Embryonic facial prominence (tissue), 1 donor: ENCODE measurements at regions not wholly inside any gene's neighbourhood (a gene's known extent, or its start where the extent isn't known, plus 50 kb on each side); places are given as distances from the start of the nearest gene placed in this dataset.
"Not testable (repeated sequence)": the region's sequence is repeated elsewhere in the genome, so short reads cannot be mapped to it uniquely, and the experiment has no call there.

Source experiments
- DNase-seq: peaks from one replicate; pipeline ENCODE4 v3.0.0-alpha.2; 2016; ENCODE audit errors: extremely low spot score

DNA sequence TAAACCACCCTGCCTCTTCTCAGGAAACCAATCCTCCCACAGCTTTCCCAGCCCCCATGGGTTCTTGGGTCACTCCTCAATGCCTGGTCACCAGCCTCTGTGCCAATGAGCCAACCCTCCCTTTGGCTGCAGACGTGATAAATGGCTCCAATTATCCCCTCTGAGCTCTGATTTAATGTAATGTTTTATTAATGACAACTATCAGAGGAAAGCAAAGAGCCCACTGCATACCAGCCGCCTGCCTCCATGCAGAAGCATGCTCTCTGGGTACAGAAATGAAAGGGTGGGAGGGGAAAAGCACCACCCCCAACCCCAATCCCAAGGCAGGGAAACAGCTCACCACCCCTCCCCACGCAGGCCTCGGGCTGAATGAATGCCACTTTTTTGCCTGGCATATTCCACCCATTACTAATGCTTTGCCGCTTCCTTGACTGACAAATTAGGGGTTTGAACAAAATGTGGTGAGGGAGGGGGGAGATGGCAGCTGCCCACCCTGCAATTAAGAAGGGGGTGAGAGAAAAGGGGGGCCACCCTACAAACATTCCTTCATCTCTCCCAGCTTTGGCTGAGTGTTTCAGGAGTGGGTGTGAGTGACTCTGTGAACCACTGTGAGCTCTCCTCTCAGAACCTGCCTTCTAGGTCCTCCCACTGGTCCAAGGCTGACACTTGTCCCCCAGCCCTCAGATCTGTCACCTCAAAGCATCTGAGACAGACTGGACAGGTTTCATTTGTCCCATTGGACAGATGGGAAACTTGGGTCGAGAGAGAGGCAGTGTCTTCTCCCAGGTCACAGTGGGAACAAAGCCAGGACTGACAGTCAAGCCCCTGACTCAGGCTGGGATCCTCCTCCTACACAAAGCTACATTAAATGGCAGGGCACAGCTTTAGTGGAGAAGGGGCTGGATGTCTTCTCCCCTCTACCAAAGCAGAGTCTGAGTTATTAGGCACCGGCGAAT, 161.5 kb downstream of the TMEM132E start:
- DNase-seq, result no peak

DNA sequence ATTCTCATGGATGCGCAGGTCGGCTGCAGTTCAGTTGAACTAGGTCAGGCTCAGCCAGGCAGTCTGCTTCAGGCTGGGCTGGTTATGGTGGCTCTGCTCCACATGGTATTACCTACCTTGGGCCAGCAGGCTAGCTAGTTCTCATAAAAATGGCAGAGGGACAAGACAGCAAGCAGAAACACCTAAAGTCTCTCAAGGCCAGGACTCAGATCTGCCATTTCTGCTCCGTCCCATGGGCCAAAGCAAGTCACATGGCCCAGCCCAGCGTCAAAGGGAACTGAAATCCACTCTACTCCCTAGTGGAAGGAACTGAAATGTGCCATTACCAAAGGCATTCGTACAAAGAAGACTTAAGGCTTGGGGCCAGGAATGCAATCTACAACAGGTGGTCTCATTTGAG, 160.0 kb downstream of the TMEM132E start:
- no peak for DNase-seq

DNA sequence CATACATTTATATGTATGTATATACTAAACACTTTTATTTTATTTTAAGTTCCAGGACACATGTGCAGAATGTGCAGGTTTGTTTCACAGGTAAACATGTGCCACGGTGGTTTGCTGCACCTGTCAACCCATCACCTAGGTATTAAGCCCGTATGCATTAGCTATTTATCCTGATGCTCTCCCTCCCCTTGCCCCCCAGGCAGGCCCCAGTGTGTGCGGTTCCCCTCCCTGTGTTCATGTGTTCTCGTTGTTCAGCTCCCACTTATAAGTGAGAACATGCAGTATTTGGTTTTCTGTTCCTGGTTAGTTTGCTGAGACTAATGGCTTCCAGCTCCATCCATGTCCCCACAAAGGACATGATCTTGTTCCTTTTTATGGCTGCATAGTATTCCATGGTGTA, 158.3 kb downstream of the TMEM132E start:
- DNase-seq, result not testable (repeated sequence)

DNA sequence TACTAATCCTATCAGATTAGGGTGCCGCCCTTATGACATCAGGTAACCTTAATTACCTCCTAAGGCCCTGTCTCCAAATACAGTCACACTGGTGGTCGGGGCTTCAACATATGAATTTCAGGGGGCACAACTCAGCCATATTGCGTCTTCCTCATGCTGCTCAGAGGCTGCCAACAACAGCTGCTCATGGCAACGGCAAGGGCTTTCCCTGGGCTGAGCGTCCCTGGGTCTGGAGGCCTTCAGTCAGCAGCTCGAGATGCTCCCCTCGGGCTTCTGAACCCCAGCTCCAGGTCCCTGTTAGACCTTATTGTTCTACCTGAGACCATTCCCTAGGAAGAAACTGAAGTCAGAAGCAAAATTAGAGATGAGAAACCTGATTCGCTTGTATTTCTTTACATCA, 157.2 kb downstream of the TMEM132E start:
- no peak for DNase-seq

DNA sequence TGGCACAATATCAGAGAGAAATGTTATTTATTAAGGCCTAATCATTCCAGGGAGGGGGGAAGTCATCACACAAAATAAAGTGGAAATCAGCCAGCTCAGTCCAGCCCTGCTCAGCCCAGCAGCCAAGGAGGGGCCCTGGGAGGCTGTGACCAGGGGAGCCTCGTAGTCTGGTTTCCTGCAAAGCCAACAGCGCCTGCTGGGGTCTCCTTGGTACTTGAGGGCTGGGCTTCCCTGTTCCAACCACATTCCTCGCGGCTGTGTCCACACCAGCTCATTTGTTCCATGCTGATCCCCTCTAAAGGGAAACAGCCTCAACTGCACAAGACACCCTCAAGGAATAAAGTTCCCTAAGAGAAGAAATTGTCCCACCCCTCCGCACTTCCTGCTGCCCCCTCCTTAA, 154.0 kb downstream of the TMEM132E start:
- no peak for DNase-seq

DNA sequence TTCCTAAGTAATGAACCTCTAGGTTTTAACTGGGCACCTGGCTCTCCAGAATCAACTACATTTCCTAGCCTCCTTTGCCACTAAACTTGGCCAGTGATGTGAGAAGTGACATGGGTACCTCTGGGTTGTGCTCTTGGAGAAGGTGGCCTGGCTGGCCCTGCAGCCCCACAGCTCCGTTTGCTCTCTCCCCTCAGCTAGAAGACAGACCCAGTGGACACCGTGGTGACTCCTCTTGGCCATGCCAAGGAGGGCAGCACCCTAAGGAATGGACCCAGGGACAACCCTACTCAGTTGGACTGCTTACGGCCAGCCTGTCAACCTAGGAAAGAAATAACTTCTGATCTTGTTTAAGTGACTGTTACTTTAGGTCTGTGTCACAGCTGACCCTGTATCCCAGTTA, 151.4 kb downstream of the TMEM132E start:
- DNase-seq, result no peak

DNA sequence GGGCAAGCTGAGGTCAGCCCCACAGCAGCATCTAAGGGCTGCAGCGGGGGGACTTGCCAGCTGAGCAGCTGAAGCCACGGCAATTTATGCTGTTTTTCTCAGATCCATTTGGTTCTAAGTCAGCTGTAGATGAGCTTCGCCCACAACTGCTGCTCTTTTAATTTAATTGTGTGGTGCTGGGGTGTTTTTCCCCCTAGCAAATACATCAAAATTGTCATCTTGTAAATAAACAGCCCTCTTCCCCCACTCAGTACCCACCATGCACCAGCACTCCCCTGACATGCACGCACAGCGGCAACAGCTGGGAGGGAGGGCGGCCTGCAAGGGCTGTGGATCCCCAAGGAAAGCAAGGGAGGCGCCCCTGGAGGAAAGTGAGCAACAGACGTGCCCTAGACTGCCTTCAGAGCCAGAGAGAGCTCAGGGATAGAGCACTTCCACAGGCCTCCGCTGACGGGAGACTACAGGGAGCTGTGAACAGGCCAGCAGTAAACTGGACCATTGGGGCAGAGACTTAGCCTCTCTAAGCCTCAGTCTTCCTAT, 149.5 kb downstream of the TMEM132E start:
- no peak for DNase-seq

DNA sequence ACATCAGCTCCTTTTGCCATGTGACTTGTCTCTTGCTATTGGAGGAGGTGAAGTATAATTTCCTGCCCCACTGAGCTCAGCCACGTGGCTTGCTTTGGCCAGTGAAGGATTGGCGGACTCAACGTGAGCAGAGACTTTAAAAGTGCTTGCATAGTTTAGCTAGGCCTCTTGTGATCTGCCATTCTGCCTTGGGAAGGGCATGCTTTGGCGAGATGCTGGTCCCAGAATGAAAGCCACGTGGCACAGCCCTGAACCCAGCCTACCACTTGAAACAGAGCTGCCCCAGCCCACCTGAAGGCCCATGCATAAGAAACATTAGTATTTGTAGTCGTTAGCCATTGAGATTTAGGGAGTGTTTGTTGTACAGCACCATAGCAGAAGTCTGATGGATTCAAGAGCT, 148.2 kb downstream of the TMEM132E start:
- DNase-seq, result no peak

DNA sequence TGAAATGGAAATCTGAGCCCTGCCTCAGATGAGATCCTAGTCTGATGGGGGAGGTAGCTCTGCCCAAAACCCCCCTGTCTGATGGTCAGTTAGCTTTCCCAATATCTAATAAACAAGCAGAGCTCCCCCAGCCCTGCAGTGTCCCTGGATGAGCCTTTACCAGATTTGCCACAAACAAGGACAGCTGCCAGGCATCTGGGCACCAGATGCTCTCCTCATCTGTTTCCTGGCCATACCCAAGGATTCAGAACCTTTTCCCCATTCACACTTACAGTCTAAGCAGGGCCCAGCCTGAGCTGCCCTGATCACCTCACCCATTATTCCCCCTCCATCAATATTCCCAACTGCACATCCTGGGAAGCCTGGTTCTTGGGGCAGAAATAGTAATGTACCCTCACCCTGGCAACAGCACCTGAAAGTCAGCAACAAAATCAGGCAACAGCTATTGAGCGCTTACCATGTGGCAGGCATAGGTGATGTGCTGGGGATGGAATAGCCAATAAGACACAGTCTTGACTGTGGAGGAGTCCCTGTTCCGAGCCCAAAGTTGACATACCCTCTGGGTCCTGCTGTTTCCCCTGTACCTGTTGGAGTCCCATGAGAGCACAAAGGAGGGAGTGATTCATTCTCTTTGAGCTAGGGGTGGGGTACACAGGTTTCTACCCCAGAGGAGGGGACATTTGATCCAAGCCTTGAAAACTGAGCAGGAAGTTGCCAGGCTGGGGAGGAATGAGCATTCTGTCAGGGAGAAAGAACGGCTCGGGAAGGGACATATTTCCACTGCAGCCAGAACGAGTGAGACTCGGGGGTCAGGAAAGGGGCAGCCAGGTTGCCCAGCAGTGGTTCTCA, 147.4 kb downstream of the TMEM132E start:
- DNase-seq, result no peak

DNA sequence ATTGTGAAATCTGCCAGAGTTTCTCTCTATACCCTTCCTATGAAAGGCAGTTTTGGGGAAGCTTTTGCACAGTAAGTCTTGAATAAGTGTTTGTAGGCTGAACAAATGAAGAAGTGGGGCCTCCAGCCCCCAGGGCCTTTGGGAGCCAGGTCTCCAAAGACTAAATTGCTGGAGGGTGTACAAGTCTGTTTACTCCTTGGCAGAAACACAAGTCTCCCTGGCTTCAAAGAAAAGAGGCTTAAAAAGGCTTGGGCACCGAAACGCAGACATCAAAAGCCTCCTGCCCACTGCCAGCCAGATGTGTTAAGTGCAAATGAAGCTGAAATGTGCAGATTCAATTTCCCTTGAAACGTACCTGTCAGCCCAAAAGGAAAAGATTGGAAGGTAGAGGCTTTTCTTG, 146.3 kb downstream of the TMEM132E start:
- no peak for DNase-seq

DNA sequence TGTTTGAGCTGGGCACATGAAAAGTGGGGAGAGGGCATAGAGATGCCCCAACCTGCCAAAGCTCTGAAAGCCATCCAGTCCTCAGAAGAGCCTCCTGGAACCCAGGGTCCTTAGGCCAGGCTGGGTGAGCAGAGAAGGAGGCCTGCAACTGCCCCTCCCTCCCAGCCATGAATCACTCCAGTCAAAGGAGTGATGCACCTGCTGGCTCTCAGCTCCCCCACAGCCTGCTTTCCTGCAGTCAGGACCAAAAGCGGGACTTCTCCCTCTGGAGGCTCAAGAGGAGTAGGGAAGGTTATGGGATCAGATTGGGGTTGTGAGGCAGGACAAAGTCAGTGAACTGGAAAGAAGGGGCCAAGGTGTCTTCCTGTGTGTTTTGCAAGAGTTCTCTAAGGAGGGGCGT, 145.6 kb downstream of the TMEM132E start:
- no peak for DNase-seq

DNA sequence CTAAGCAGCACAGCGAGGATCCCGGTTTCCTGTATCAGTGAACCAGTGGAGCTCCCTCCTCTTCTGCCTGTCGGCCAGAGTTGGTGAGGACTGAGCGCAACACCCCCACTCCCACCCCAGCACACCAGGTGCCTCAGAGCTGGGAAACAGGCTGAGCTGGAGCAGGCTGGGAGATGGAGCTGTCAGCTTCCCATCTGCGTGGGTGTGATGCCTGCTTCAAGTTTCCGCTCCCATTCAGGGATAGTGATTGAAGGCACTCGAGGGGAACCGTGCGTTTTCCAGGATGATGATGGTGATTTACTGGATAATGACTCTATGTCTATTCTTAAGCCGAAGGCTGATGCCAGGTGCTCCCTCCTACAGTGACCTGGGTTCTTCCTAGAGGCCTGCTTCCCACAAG, 144.5 kb downstream of the TMEM132E start:
- no peak for DNase-seq

DNA sequence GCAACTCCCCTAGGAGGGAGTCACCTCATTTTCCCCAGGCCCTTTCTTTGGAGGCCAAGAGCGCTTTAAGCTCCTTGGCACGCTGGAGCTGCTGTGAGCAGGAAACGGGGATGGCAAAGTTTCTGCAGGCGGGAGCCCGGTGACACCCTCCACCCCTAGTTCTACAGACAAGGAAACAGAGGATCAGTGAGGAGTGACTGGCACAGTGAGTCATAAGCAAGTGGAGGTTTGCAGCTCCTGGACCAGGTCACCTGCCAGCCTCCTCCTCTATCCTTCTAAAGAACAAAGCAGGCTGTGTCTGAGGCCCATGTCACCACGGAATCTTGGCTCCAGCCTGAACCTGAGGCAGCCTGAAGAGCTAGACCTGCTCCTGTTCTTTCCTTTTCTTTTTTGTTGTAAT, 141.9 kb downstream of the TMEM132E start:
- no peak for DNase-seq

DNA sequence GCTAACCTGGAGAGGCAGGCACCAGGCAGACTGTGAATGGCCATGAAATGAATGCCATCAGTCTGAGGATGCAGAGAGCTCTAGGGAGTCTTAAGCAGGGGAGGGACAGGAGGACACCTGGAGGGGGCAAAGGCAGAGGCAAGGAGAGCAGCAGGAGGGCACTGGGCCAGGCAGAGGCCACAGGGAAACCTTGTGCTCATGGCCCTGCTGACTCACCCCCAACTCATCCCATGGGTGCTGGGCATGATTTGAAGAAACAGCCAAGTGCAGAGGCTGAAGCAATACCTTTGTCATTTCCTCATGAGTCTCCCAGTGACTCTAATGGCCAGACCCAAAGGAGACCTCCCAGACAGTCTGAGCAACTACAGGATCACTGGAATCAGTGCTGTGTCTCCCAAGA, 141.4 kb downstream of the TMEM132E start:
- no peak for DNase-seq

DNA sequence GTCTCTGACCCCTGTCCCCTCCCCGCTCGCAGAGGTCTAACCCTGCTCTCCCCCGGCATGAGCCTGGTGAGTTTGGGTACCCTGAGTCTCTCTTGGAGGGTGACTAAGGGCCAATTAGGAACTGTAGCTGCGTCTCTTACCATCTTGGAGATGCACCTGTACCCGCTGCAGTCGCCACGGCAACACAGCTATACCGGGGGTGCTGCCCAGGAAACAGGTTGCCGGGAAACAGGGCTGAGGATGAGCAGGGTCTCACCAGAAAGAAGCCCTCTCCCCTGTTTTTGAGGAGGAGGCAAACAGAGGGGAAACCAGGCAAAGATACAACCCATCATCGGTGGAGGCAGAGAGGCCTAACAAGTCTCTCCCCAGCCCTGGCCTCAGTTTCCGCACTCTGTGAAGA, 140.2 kb downstream of the TMEM132E start:
- DNase-seq, result no peak

DNA sequence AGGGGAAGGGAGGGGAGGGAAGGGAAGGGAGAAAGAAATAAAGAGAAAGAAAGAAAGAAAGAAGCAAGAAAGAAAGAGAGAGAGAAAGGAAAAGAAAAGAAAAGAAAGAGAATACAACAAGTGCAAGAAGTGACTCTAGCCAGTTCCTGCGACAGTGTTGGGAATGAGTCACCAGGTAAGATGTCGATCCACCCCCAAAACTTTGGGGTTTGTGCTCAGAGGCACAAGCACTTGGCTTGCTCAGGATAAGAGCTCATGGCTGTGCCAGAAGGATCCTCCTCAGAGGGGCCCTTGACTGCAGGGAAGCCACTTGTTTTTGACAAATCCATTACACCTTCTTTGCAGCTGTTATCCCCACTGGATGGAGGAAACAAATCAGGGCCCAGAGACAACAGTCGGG, 137.7 kb downstream of the TMEM132E start:
- DNase-seq, result no peak

DNA sequence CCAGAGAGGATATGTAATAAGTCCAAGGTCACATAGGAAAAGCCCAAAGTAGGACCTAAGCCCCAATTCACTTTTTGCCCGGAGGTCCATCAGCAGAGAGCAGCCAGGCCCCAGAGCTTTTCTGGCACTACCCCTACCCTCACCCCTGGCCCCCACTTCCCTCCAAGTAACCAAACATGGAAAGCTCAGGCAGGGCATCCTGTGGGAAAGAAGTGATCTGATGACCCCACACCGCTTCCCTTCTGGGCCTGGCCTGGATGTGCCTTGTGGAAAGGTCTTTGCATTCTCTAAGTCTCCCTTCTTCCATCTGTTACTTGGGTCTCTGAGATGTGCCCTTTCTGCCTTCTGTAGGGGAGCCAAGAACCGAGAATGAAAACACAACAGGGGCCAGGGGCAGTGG, 136.9 kb downstream of the TMEM132E start:
- no peak for DNase-seq

DNA sequence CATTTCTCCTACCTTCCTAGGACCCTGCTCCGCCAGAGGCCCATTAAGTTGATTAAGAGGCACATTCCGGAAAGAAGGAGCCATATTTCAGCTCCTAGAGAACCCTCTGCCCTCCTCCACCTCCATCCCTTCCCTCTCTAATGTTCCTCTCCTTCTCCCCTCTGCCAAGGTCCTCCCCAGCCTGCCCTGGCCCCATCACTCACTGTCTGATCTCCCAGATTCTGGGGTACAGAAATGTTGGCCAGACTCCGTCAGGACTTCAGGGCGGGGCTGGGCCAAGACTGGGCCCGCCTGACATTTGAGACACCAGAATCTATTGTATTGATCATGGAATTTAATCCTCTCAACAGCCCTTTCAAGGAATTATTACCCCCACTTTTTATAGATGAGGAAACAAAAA, 136.1 kb downstream of the TMEM132E start:
- DNase-seq, result no peak

DNA sequence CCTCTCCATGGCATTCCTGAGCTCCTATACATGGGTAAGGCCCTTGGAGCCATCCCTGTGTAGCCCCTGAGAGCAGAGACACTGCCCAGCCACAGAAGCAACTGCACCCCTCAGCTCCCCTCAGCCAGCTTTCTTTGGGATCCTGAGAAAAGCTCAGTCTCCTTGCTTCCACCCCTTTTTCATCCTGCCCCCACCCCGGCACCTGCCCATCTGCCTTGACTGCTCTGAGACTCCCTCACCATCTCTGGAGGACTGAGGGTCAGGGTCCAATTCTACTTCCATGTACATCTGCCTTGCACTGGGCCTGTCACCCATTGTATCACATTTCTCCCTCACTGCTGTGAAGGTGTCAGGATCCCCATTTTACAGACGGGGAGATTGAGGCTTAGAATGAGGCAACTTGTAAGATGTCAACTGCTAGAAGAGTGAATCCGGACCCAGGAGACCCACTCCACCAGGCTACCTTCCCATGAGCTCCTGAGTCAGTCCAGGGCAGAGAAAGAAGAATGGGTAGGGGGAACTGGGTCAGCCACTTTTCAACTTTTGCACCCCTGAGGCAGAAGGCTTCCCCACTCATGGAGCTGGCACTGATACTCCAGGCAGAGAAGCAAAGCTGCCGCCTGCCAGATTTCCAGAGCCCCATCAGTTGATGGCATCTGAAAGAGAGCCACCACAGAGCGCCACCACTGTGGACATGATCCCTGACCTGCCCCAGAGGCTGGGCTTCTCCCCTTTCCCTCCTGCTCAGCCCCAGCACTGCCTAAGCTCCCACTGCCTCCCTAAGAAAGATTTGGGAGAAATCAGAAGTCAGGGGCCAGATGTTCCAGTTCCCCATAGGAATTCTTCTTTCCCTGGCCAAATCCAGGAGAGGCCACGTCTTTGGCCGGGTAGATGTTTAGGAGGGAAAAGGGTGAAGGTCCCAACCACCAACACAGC, 135.4 kb downstream of the TMEM132E start:
- no peak for DNase-seq

DNA sequence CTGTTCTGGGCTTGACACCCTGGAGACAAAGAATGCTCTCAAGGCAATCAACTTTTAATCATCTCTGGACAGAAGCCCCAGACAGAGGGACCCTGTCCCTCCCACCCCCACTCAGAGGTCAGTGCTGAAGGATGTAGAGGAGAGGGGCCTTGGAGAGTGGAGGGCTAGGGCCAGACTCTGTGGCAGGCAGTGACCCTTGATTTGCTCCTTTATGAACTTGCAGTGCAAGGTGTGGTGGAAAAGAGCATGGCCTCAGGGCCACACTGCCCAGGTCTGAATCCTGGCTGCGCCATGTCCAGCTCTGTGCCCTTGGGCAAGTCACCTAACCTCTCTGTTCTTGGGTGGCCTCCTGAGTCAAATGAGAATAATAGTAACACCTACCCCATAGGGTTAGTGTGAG, 134.3 kb downstream of the TMEM132E start:
- DNase-seq, result no peak

DNA sequence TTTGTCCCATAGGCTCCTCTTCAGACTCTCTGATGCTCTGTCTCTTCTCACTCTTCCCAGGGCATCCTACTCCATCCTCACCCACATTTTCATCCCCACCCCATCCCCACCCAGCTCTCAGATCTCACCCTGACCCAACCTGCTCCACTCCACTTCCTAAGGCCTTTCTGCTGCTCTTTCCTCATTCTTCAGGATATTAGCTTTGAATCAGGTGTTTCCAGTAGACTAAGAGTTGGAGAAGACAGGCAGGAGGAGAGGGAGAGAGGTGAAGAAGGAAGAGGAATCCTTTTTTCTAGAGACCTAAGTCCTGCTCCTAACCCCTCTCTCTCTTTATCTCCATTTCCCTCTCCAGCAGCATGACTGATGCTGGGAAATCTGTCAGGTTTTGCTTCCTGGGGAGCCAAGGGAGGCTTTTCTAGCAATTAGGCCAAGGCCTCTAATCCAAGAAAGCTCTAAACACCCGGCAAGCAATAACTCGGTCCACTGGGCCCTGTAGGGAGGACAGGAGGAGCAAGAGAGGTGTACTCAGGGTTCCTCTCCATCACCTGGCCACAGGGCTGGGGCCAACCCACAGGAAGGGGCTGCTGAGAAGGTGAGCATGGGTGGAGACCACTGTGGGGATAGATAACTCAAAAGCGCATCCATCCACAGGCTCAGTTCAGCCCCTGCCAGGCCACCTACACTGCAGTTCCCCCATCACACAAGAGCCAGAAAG, 133.3 kb downstream of the TMEM132E start:
- DNase-seq, result no peak
